Activated T-helper 1 cell treated with anti-CD3 and anti-CD28 coated beads, Interleukin-12 subunit alpha, Interleukin-12 subunit beta, Interleukin-2, Interleukin-4 antibody, amounts not matched to agents 30 ng/mL and 10 ng/mL and 1 ng/mL, durations not matched to agents 14 hours and 24 hours and 36 hours (primary cell): ENCODE measurements at regions not wholly inside any gene's neighbourhood (a gene's known extent, or its start where the extent isn't known, plus 50 kb on each side); places are given as distances from the start of the nearest gene placed in this dataset.

Experiments used
- DNase-seq: peaks from one replicate; pipeline ENCODE4 v3.0.0; 2021; ENCODE audit warnings: low spot score
- H3K27ac Mint-ChIP-seq: one replicate; pipeline ENCODE4 v1.8.0; 2021; ENCODE audit warnings: mild to moderate bottlenecking, mixed read lengths
- H3K27me3 Mint-ChIP-seq: one replicate; pipeline ENCODE4 v1.8.0; 2022; ENCODE audit warnings: mild to moderate bottlenecking, moderate library complexity, mixed read lengths; ENCODE audit not compliant: insufficient read depth
- H3K36me3 Mint-ChIP-seq: one replicate; pipeline ENCODE4 v1.8.0; 2021; ENCODE audit warnings: low read depth, mixed read lengths
- H3K4me1 Mint-ChIP-seq: one replicate; pipeline ENCODE4 v1.8.0; 2021; ENCODE audit warnings: low read depth, mixed read lengths
- H3K4me3 Mint-ChIP-seq: one replicate; pipeline ENCODE4 v1.8.0; 2021; ENCODE audit warnings: mild to moderate bottlenecking, moderate library complexity, mixed read lengths
- H3K9me3 Mint-ChIP-seq: one replicate; pipeline ENCODE4 v1.8.0; 2021; ENCODE audit warnings: mixed read lengths
- intact Hi-C: fragments of 100-400 bp; cut with micrococcal nuclease; formaldehyde crosslinking; loops from one replicate; pipeline ENCODE4 v1.15.1; 2024

- Mint-ChIP-seq H3K9me3 (no peaks in the 10 kb centered on the region), H3K27ac (no peak overlapping the region)
Measured at GRCh38 chr7:1305873-1306272, 73.2 kb downstream of the UNCX start.

GRCh38 chr7:1307828-1308227 lies 75.2 kb downstream of the UNCX start:
- H3K4me3 Mint-ChIP-seq: no peak overlapping the region
- intact Hi-C loops: no loop called here
- H3K9me3 Mint-ChIP-seq: no peaks in the 10 kb centered on the region
- no peaks in the 10 kb centered on the region for H3K36me3 Mint-ChIP-seq
- no peak overlapping the region for H3K27ac Mint-ChIP-seq
- no peak for DNase-seq
- no peaks in the 10 kb centered on the region for H3K4me1 Mint-ChIP-seq
- H3K27me3 Mint-ChIP-seq: no peaks in the 10 kb centered on the region

More at GRCh38 chr7:1305873-1306272, 73.2 kb downstream of the UNCX start:
- no peaks in the 10 kb centered on the region for H3K4me1 Mint-ChIP-seq
- intact Hi-C loops: no loop called here
- no peaks in the 10 kb centered on the region for H3K36me3 Mint-ChIP-seq
- H3K4me3 Mint-ChIP-seq: no peak overlapping the region
- no peak for DNase-seq
- no peaks in the 10 kb centered on the region for H3K27me3 Mint-ChIP-seq

GRCh38 chr7:1309290-1309689 lies 76.6 kb downstream of the UNCX start:
- H3K4me1 Mint-ChIP-seq: no peaks in the 10 kb centered on the region
- no peaks in the 10 kb centered on the region for H3K27me3 Mint-ChIP-seq
- no peaks in the 10 kb centered on the region for H3K36me3 Mint-ChIP-seq
- intact Hi-C loops: no loop called here
- DNase-seq: no peak
- H3K4me3 Mint-ChIP-seq: no peak overlapping the region
- no peaks in the 10 kb centered on the region for H3K9me3 Mint-ChIP-seq
- H3K27ac Mint-ChIP-seq: no peak overlapping the region

GRCh38 chr7:1309996-1310395 lies 77.3 kb downstream of the UNCX start:
- DNase-seq: no peak
- intact Hi-C loops: no loop called here
- no peak overlapping the region for H3K4me3 Mint-ChIP-seq
- no peaks in the 10 kb centered on the region for H3K27me3 Mint-ChIP-seq
- no peaks in the 10 kb centered on the region for H3K9me3 Mint-ChIP-seq
- H3K4me1 Mint-ChIP-seq: no peaks in the 10 kb centered on the region
- H3K36me3 Mint-ChIP-seq: no peaks in the 10 kb centered on the region
- no peak overlapping the region for H3K27ac Mint-ChIP-seq

- no peak for DNase-seq
- Mint-ChIP-seq H3K4me3 (no peak overlapping the region), H3K4me1 (no peaks in the 10 kb centered on the region), H3K36me3 (no peaks in the 10 kb centered on the region), H3K27ac (no peak overlapping the region), H3K9me3 (no peaks in the 10 kb centered on the region), H3K27me3 (no peaks in the 10 kb centered on the region)
- intact Hi-C loops: no loop called here
Measured at GRCh38 chr7:1310936-1311335, 78.3 kb downstream of the UNCX start.

- Mint-ChIP-seq H3K27ac (no peak overlapping the region), H3K9me3 (no peaks in the 10 kb centered on the region), H3K4me3 (no peak overlapping the region), H3K36me3 (no peaks in the 10 kb centered on the region), H3K27me3 (no peaks in the 10 kb centered on the region), H3K4me1 (no peaks in the 10 kb centered on the region)
- intact Hi-C loops: no loop called here
- no peak for DNase-seq
Measured at GRCh38 chr7:1311406-1312135, 78.9 kb downstream of the UNCX start.

- no peaks in the 10 kb centered on the region for H3K9me3 Mint-ChIP-seq
- intact Hi-C loops: no loop called here
- no peaks in the 10 kb centered on the region for H3K4me1 Mint-ChIP-seq
- no peaks in the 10 kb centered on the region for H3K27me3 Mint-ChIP-seq
- H3K4me3 Mint-ChIP-seq: no peak overlapping the region
- H3K36me3 Mint-ChIP-seq: no peaks in the 10 kb centered on the region
- DNase-seq: no peak
- no peak overlapping the region for H3K27ac Mint-ChIP-seq
Measured at GRCh38 chr7:1312136-1313070, 79.7 kb downstream of the UNCX start.

- H3K27me3 Mint-ChIP-seq: no peaks in the 10 kb centered on the region
- H3K27ac Mint-ChIP-seq: no peak overlapping the region
- H3K9me3 Mint-ChIP-seq: no peaks in the 10 kb centered on the region
- no peak overlapping the region for H3K4me3 Mint-ChIP-seq
- no peaks in the 10 kb centered on the region for H3K36me3 Mint-ChIP-seq
- intact Hi-C loops: no loop called here
- DNase-seq: no peak
- H3K4me1 Mint-ChIP-seq: no peaks in the 10 kb centered on the region
Measured at GRCh38 chr7:1313613-1314012, 80.9 kb downstream of the UNCX start.

- H3K4me3 Mint-ChIP-seq: no peak overlapping the region
- no peaks in the 10 kb centered on the region for H3K27me3 Mint-ChIP-seq
- no peaks in the 10 kb centered on the region for H3K9me3 Mint-ChIP-seq
- H3K27ac Mint-ChIP-seq: no peak overlapping the region
- H3K36me3 Mint-ChIP-seq: no peaks in the 10 kb centered on the region
- no peak for DNase-seq
- intact Hi-C loops: no loop called here
- H3K4me1 Mint-ChIP-seq: no peaks in the 10 kb centered on the region
Measured at GRCh38 chr7:1314021-1314907, 81.6 kb downstream of the UNCX start.

- Mint-ChIP-seq H3K9me3 (no peaks in the 10 kb centered on the region), H3K4me3 (no peak overlapping the region), H3K36me3 (no peaks in the 10 kb centered on the region), H3K27me3 (no peaks in the 10 kb centered on the region), H3K4me1 (no peaks in the 10 kb centered on the region), H3K27ac (no peak overlapping the region)
- intact Hi-C loops: no loop called here
- no peak for DNase-seq
Measured at GRCh38 chr7:1314908-1315450, 82.3 kb downstream of the UNCX start.

- H3K4me3 Mint-ChIP-seq: no peak overlapping the region
- no peaks in the 10 kb centered on the region for H3K9me3 Mint-ChIP-seq
- no peak for DNase-seq
- intact Hi-C loops: no loop called here
- H3K27me3 Mint-ChIP-seq: no peaks in the 10 kb centered on the region
- no peak overlapping the region for H3K27ac Mint-ChIP-seq
- no peaks in the 10 kb centered on the region for H3K4me1 Mint-ChIP-seq
- no peaks in the 10 kb centered on the region for H3K36me3 Mint-ChIP-seq
Measured at GRCh38 chr7:1316086-1316485, 83.4 kb downstream of the UNCX start.

- H3K36me3 Mint-ChIP-seq: no peaks in the 10 kb centered on the region
- intact Hi-C loops: no loop called here
- no peaks in the 10 kb centered on the region for H3K27me3 Mint-ChIP-seq
Measured at GRCh38 chr7:1317646-1318045, 85.0 kb downstream of the UNCX start.

More at GRCh38 chr7:1317646-1318045, 85.0 kb downstream of the UNCX start:
- Mint-ChIP-seq H3K4me3 (no peak overlapping the region), H3K27ac (no peak overlapping the region), H3K4me1 (no peaks in the 10 kb centered on the region), H3K9me3 (no peaks in the 10 kb centered on the region)
- no peak for DNase-seq
